GM19328 (cell line): ENCODE measurements at regions not wholly inside any gene's neighbourhood (a gene's known extent, or its start where the extent isn't known, plus 50 kb on each side); places are given as distances from the start of the nearest gene placed in this dataset.

Experiments
- ATAC-seq: cut with Tn5 transposase; IDR thresholded peaks from one replicate; pipeline ENCODE4 v1.9.1; 2021; ENCODE audit warnings: mild to moderate bottlenecking, moderate library complexity; ENCODE audit not compliant: unreplicated experiment

GRCh38 chr14:96931751-96932150, 134.6 kb downstream of the VRK1 start:
- ATAC-seq: no peak

DNA sequence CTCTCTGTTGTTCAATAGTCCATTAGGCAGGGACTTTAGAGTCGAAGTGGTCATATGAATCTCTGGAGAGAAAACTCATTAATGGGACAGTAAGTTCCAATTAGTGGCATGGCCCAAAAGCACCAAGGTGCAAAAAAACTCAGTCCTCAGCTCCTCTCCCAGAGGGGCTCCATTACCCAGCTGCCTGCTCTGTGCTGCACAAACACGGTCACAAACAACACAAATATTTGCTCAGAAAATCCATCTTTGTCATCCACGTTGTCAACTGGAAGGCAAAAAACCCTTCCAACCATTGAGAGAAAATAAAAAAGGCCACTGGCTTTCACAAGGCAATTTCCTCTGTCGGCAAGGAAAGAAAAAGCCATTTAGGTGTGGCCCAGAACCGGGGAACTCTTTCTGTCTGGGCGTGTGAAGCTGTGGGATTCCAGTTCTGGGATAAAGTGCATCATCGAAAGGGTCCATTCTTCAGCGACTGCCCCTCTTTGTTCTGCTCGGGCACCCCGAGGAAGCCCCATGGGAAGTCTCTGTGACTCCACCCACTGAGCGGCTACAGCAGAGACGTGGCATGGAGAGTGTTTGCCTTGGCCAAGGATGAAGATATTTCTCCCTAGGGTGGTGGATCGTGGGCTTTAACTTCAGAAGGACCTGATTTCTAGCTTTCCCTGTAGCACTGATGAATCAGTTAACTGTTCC, 137.6 kb downstream of the VRK1 start:
- no peak for ATAC-seq

- no peak for ATAC-seq
Measured at GRCh38 chr14:96938946-96939345, 141.8 kb downstream of the VRK1 start.

GRCh38 chr14:96940009-96940408, 142.8 kb downstream of the VRK1 start:
- ATAC-seq: no peak

GRCh38 chr14:96944297-96944696, 147.1 kb downstream of the VRK1 start:
- ATAC-seq: no peak

- ATAC-seq: no peak
Measured at GRCh38 chr14:96945721-96946120, 148.5 kb downstream of the VRK1 start.

GRCh38 chr14:96949594-96949993, 152.4 kb downstream of the VRK1 start:
- no peak for ATAC-seq

DNA sequence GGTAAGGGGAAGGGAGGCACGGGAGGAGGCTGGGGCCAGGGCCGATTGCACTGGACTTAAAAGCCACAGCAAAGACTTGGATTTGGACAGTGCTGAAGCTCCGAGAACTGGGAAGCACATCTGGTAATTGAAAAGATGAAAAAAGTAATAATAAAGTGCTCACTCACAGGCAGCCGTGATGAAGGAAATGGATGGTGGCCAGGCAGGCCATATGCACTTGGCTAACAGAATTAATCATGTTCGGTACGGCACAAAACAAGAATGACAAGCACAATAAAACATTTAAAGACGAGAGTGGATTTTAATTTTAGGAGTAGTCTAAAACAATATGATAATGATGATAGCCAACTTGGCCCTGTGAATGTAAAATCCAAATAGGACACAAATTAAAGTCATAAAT, 154.3 kb downstream of the VRK1 start:
- no peak for ATAC-seq

GRCh38 chr14:96953087-96953874, 156.1 kb downstream of the VRK1 start:
- no peak for ATAC-seq

GRCh38 chr14:96953875-96954185, 156.6 kb downstream of the VRK1 start:
- ATAC-seq: no peak

DNA sequence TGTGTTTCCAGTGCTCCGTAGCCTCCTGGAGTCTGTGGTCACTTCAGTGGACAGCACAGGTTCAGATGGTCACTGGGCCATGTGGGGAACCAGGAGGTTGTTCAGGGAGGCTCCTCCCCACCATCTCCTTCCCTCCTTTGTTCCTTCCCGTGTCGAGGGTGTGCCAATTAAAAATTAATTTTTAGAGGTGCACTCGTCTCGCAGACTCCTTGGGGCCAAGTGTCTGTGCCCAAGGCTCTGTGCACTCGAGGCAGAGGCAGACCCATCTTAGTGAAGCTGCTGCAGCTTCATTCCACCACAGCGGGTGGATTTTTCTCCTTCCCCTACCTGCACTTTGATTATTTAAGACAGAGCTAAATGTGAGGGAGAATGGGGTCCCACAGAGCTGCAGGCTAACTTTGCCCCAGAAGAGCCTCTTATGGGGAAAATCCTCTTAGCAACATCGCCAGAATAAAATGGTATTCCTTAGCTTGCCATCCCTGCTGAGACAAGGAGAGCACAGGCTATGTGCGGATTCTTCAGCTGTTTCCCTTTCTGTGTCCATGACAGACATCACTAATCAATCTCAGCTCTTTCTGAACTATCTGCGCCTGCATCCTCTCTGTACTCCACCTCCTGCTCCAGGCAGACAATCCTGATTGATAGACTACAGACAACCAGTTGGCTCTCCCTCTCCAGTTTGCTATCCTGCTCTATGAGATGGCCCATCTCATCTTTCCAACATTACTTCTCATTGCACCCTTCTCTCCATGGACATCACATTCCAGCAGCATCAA, 159.5 kb downstream of the VRK1 start:
- ATAC-seq: no peak

DNA sequence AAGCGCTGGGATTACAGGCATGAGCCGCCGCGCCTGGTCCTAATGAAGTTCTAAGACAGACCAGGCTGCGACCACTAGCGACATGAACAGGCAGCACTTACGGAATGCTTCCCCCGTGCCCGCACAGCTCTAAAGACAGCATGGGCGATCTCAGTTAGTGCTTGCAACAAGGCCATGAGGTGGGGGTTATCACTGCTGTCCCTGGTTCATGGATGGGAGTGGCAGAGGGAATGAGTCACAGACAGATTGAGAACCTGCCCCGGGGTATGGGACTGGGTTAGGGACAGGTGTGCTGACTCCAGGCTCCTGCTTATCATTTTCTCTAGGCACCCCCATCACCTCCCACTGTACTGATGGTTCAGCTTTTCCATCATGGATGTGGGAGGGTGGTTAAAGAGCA, 160.9 kb downstream of the VRK1 start:
- ATAC-seq: no peak

- ATAC-seq: no peak
Measured at GRCh38 chr14:96959992-96960391, 162.8 kb downstream of the VRK1 start.

GRCh38 chr14:96960598-96961116, 163.5 kb downstream of the VRK1 start:
- ATAC-seq: no peak

DNA sequence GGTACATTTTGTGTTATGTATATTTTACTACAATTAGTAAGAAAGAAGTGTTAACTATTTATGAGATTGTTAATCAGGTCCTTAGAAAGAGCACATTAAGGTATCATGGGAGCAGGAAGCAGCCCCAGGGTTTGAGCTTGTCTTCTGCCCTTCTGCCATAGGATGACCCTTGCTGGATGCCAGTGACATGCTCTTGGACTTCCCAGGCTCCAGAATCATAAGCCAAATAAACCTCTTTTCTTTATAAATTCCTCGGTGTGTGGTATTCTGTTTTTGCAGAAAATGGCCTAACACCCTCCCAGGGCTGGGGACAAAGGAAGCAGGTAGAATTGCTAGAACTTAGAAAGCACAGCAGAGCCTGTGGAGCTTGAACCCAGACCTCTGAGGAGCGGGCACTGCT, 164.7 kb downstream of the VRK1 start:
- ATAC-seq: no peak

GRCh38 chr14:96962337-96962736, 165.2 kb downstream of the VRK1 start:
- ATAC-seq: no peak

- no peak for ATAC-seq
Measured at GRCh38 chr14:96964726-96965415, 167.7 kb downstream of the VRK1 start.

DNA sequence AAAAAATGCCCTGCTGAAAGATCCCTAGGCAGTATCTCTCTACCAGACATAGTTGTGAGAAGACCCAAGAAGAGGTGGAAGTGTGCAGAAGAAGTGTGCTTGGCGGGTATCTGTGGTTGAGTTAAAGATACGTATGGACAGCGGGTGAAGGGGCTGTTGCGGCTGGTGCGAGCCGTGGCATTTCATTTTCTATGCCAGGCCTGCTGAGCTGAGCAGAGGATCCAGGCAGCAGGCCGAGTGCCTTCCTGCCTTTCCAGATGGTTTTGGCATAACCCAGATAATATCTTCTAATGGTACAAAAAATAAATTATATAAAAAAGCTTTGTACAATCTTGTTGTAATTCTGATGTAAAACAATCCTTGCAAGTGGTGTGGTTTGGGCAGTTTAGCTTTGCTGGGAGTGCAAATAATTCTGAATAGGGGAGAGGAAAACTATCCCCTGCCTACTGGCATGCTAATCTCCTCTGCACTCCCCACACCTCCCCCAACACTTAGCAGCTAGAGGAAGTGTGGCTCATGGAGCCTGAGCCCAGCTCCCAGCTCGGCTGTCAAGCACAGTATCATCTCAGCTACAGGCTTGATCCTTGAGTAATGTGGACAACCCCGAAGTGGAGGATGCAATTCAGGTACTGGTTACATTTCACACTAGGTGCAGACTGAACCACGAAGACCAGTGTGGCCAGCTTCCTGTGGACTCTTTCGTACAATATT, 168.9 kb downstream of the VRK1 start:
- no peak for ATAC-seq

- ATAC-seq: no peak
Measured at GRCh38 chr14:96975116-96975515, 177.9 kb downstream of the VRK1 start.

DNA sequence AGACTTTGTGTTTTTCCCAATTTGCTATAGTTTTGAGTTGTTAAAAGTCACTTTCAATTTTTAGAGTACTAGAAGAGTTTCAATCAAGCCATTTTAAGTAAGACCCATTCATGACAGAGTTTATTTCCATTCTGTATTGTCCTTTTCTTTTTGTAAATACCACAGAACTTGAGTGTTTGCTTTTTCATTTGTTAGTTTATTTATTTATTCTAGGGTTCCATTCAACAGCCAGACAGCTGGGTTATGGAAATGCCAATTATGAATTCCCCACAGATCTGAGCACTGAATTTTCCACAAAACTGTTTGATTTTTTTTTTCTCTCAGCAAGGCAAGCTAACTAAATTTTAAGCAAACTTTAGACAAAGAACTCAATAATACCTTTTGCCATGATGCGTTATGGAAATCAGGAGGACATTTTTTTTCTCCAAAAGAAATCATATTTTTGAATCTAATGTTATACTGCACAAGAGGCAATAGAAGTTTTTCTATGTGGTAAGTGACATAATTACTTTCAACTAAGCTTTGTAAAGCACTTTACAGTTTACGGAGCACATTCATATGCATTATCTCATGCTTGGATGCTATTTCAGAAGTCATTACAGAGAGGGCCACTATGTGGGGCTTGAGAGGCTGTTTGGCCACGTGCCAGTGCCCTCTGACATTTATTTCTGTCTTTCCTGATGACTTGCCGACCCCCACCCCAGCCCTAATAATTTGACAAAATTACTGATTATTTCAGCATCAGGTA, 181.5 kb downstream of the VRK1 start:
- ATAC-seq: no peak
